H9 (cell line): ENCODE measurements at regions not wholly inside any gene's neighbourhood (a gene's known extent, or its start where the extent isn't known, plus 50 kb on each side); places are given as distances from the start of the nearest gene placed in this dataset.

Experiments used
- DNase-seq: peaks from one replicate; pipeline ENCODE4 v3.0.0-alpha.2; 2017
- H2AFZ ChIP-seq: one replicate; pipeline ENCODE4 v1.6.1; 2013; ENCODE audit warnings: mild to moderate bottlenecking, low read length, control low read depth, moderate library complexity
- H2AK5ac ChIP-seq: 2 replicates; pipeline ENCODE4 v1.6.1; 2013; ENCODE audit warnings: low read length, control low read depth, mixed read lengths; ENCODE audit not compliant: insufficient read length
- H2BK120ac ChIP-seq: one replicate; pipeline ENCODE4 v1.6.1; 2013; ENCODE audit warnings: low read depth, mild to moderate bottlenecking, low read length, control low read depth, inconsistent platforms; ENCODE audit not compliant: poor library complexity, severe bottlenecking
- H2BK12ac ChIP-seq: 2 replicates; pipeline ENCODE4 v1.6.1; 2013; ENCODE audit warnings: low read length, control low read depth, mixed read lengths, low read depth; ENCODE audit not compliant: insufficient read length
- H2BK15ac ChIP-seq: 2 replicates; pipeline ENCODE4 v1.6.1; 2013; ENCODE audit warnings: low read depth, low read length, control low read depth
- H2BK20ac ChIP-seq: one replicate; pipeline ENCODE4 v1.6.1; 2013; ENCODE audit warnings: low read depth, mild to moderate bottlenecking, low read length, control low read depth, inconsistent platforms; ENCODE audit not compliant: poor library complexity, severe bottlenecking
- H2BK5ac ChIP-seq: 2 replicates; pipeline ENCODE4 v1.6.1; 2013; ENCODE audit warnings: low read length, control low read depth, mixed read lengths; ENCODE audit not compliant: insufficient read length
- H3K14ac ChIP-seq: 2 replicates; pipeline ENCODE4 v1.6.1; 2013; ENCODE audit warnings: low read length, control low read depth; ENCODE audit not compliant: insufficient read depth
- H3K18ac ChIP-seq: 2 replicates; pipeline ENCODE4 v1.6.1; 2013; ENCODE audit warnings: low read depth, mild to moderate bottlenecking, mixed read lengths, low read length, control low read depth; ENCODE audit not compliant: insufficient read length
- H3K23ac ChIP-seq: 2 replicates; pipeline ENCODE4 v1.6.1; 2013; ENCODE audit warnings: low read length, control low read depth, mixed read lengths, low read depth; ENCODE audit not compliant: insufficient read length
- H3K23me2 ChIP-seq: 2 replicates; pipeline ENCODE4 v1.6.1; 2013; ENCODE audit warnings: low read depth, mild to moderate bottlenecking, mixed read lengths, low read length, control low read depth; ENCODE audit not compliant: insufficient read length, poor library complexity, severe bottlenecking
- H3K27ac ChIP-seq: 2 replicates; pipeline ENCODE4 v1.5.1; 2013; ENCODE audit warnings: low read length, control low read depth, mixed read lengths, low read depth; ENCODE audit not compliant: insufficient read length
- H3K27me3 ChIP-seq: 2 replicates; pipeline ENCODE4 v1.6.1; 2013; ENCODE audit warnings: low read length, control low read depth, inconsistent platforms; ENCODE audit not compliant: insufficient read depth
- H3K4ac ChIP-seq: 2 replicates; pipeline ENCODE4 v1.6.1; 2013; ENCODE audit warnings: low read depth, mild to moderate bottlenecking, control low read depth, inconsistent platforms, low read length, moderate library complexity
- H3K4me1 ChIP-seq: 2 replicates; pipeline ENCODE4 v1.6.1; 2013; ENCODE audit warnings: low read length, control low read depth, inconsistent platforms; ENCODE audit not compliant: insufficient read depth
- H3K4me2 ChIP-seq: 2 replicates; pipeline ENCODE4 v1.6.1; 2013; ENCODE audit warnings: low read length, control low read depth, mixed read lengths; ENCODE audit not compliant: insufficient read length, insufficient read depth
- H3K56ac ChIP-seq: 2 replicates; pipeline ENCODE4 v1.6.1; 2013; ENCODE audit warnings: low read depth, mild to moderate bottlenecking, mixed read lengths, low read length, control low read depth; ENCODE audit not compliant: insufficient read length
- H3K79me1 ChIP-seq: 2 replicates; pipeline ENCODE4 v1.6.1; 2013; ENCODE audit warnings: low read depth, mild to moderate bottlenecking, moderate library complexity, low read length, control low read depth, inconsistent platforms; ENCODE audit not compliant: insufficient read depth, poor library complexity, severe bottlenecking
- H3K79me2 ChIP-seq: 2 replicates; pipeline ENCODE4 v1.6.1; 2013; ENCODE audit warnings: low read length, control low read depth, inconsistent platforms; ENCODE audit not compliant: insufficient read depth
- H3K9ac ChIP-seq: 2 replicates; pipeline ENCODE4 v1.6.1; 2013; ENCODE audit warnings: low read length, control low read depth, mixed read lengths; ENCODE audit not compliant: insufficient read length; ENCODE audit errors: extremely low read depth
- H3K9me3 ChIP-seq: one replicate; pipeline ENCODE4 v1.6.1; 2013; ENCODE audit warnings: low read depth, low read length, inconsistent platforms; ENCODE audit not compliant: control insufficient read depth
- H3T11ph ChIP-seq: one replicate; pipeline ENCODE4 v1.6.1; 2013; ENCODE audit warnings: mild to moderate bottlenecking, low read length, control low read depth, inconsistent platforms
- H4K20me1 ChIP-seq: one replicate; pipeline ENCODE4 v1.6.1; 2013; ENCODE audit not compliant: control insufficient read depth, insufficient read length, insufficient read depth
- H4K5ac ChIP-seq: 2 replicates; pipeline ENCODE4 v1.6.1; 2013; ENCODE audit warnings: low read depth, mild to moderate bottlenecking, mixed read lengths, low read length, control low read depth; ENCODE audit not compliant: insufficient read length
- H4K8ac ChIP-seq: replicated peaks from 2 replicates; pipeline ENCODE4 v1.6.1; 2013; ENCODE audit warnings: low read length, control low read depth, mixed read lengths, low read depth; ENCODE audit not compliant: insufficient read length
- H4K91ac ChIP-seq: 2 replicates; pipeline ENCODE4 v1.6.1; 2013; ENCODE audit warnings: low read depth, mild to moderate bottlenecking, moderate library complexity, mixed read lengths, low read length, control low read depth; ENCODE audit not compliant: insufficient read length
- H3K27ac Mint-ChIP-seq, 3 experiments: 2 replicates in 2 of 3; 3 replicates in 1 of 3; pipeline ENCODE4 v1.8.0; 2020 to 2021; ENCODE audit warnings: mixed read lengths in 3 of 3, mild to moderate bottlenecking in 1 of 3, moderate library complexity in 1 of 3
- H3K27me3 Mint-ChIP-seq: 2 replicates; pipeline ENCODE4 v1.8.0; 2021; ENCODE audit warnings: low read depth, mild to moderate bottlenecking, moderate library complexity, mixed read lengths
- H3K36me3 Mint-ChIP-seq, 3 experiments: 2 replicates in 2 of 3; 3 replicates in 1 of 3; pipeline ENCODE4 v1.8.0; 2020 to 2021; ENCODE audit warnings: low read depth in 3 of 3, mixed read lengths in 3 of 3; ENCODE audit not compliant: insufficient read depth in 1 of 3
- H3K4me1 Mint-ChIP-seq, 2 experiments: 2 replicates each; pipeline ENCODE4 v1.8.0; 2020; ENCODE audit warnings: mixed read lengths in 2 of 2
- H3K4me3 Mint-ChIP-seq, 2 experiments: 2 replicates in 1 of 2; 3 replicates in 1 of 2; pipeline ENCODE4 v1.8.0; 2020 to 2021; ENCODE audit warnings: mild to moderate bottlenecking in 2 of 2, mixed read lengths in 2 of 2, moderate library complexity in 1 of 2
- H3K9me3 Mint-ChIP-seq, 2 experiments: 2 replicates in 1 of 2; 3 replicates in 1 of 2; pipeline ENCODE4 v1.8.0; 2020; ENCODE audit warnings: mild to moderate bottlenecking in 2 of 2, mixed read lengths in 2 of 2, moderate library complexity in 1 of 2
- WGBS: extraction: QIAGEN DNeasy Blood & Tissue Kit; methylation state at CpG from one replicate; pipeline ENCODE4 v1.1.7; 2013; ENCODE audit warnings: missing lambda C conversion rate, low lambda C conversion rate, mixed read lengths; ENCODE audit not compliant: insufficient read length; ENCODE audit errors: extremely low coverage; 5-methylcytosine and 5-hydroxymethylcytosine counted together
- TF ChIP-seq, protein P1 (sequence below): fragments of 200-600 bp; sonication (generic); conservative IDR thresholded peaks from 3 replicates; pipeline ENCODE4 v1.8.0; 2021; ENCODE audit warnings: antibody characterized with exemption, mild to moderate bottlenecking

DNA sequence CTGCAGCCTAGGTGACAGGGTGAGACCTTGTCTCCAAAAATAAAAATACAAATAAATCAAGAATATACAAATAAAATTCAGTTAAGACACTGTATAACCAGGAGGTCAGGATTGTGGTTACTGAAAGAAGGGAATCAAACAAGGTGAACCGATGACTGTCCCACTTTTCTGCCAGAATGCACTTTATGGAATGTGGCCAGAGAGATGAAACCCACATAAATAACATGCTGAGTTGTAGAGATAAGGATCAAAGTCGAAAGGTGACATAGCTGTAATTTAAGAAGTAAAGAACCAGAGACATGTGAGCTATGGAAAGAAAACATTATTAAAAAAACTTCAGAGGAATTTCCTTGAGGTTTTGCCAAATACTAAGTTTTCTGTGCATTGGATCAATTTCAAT is 1098.2 kb upstream of the USP15 start:
- no CpG with 5 or more reads among the region's 2 CpGs for WGBS

More for the DNA sequence above, 1098.2 kb upstream of the USP15 start:
- Histone ChIP-seq H3K56ac (no peak overlapping the region), H3T11ph (no peak overlapping the region), H3K4me1 (no peaks in the 10 kb centered on the region), H2BK12ac (no peak overlapping the region), H3K9ac (no peak overlapping the region), H3K14ac (no peak overlapping the region), H3K4ac (no peak overlapping the region), H2AFZ (no peak overlapping the region), H3K79me1 (no peaks in the 10 kb centered on the region), H3K79me2 (no peaks in the 10 kb centered on the region), H2BK120ac (no peak overlapping the region), H4K5ac (no peak overlapping the region), H4K8ac (no peak overlapping the region), H3K4me2 (no peak overlapping the region), H2BK15ac (no peak overlapping the region), H4K91ac (no peak overlapping the region), H3K23me2 (no peaks in the 10 kb centered on the region), H3K27ac (no peak overlapping the region), H3K18ac (no peak overlapping the region), H2BK20ac (no peak overlapping the region), H4K20me1 (no peaks in the 10 kb centered on the region), H3K9me3 (no peaks in the 10 kb centered on the region), H3K27me3 (no peaks in the 10 kb centered on the region), H2AK5ac (no peak overlapping the region), H3K23ac (no peak overlapping the region), H2BK5ac (no peak overlapping the region)
- Mint-ChIP-seq H3K4me3 (no peak overlapping the region), H3K9me3 (peaks cover 9 to 20% of the 10 kb centered on the region in 2 experiments; a peak in 4 of 5 replicates), H3K36me3 (peaks cover 0 to 8% (median 0%) of the 10 kb centered on the region in 3 experiments; a peak in 2 of 7 replicates), H3K27me3 (no peaks in the 10 kb centered on the region), H3K27ac (no peak overlapping the region), H3K4me1 (no peaks in the 10 kb centered on the region)
- DNase-seq, result no peak
- TF ChIP-seq, protein P1, sequence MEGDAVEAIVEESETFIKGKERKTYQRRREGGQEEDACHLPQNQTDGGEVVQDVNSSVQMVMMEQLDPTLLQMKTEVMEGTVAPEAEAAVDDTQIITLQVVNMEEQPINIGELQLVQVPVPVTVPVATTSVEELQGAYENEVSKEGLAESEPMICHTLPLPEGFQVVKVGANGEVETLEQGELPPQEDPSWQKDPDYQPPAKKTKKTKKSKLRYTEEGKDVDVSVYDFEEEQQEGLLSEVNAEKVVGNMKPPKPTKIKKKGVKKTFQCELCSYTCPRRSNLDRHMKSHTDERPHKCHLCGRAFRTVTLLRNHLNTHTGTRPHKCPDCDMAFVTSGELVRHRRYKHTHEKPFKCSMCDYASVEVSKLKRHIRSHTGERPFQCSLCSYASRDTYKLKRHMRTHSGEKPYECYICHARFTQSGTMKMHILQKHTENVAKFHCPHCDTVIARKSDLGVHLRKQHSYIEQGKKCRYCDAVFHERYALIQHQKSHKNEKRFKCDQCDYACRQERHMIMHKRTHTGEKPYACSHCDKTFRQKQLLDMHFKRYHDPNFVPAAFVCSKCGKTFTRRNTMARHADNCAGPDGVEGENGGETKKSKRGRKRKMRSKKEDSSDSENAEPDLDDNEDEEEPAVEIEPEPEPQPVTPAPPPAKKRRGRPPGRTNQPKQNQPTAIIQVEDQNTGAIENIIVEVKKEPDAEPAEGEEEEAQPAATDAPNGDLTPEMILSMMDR, result no peak
